Loucy (cell line): ENCODE measurements at regions not wholly inside any gene's neighbourhood (a gene's known extent, or its start where the extent isn't known, plus 50 kb on each side); places are given as distances from the start of the nearest gene placed in this dataset.

ENCODE experiments used
- CTCF ChIP-seq: fragments of 200-600 bp; sonication (generic); conservative IDR thresholded peaks from 2 replicates; pipeline ENCODE4 v1.5.1; 2014; ENCODE audit warnings: mild to moderate bottlenecking, antibody characterized with exemption, low read length
- EZH2phosphoT487 ChIP-seq: fragments of 200-600 bp; IDR thresholded peaks from 2 replicates; pipeline ENCODE4 v1.6.1; 2018; ENCODE audit warnings: antibody characterized with exemption, mild to moderate bottlenecking, moderate library complexity, borderline replicate concordance

- TF ChIP-seq CTCF = no peak
- no peak for TF ChIP-seq EZH2phosphoT487
These were observed 973.1 kb upstream of the ADGRL2 start for GRCh38 chr1:80827666-80828065.
